ENCODE measurements at regions not wholly inside any gene's neighbourhood (a gene's known extent, or its start where the extent isn't known, plus 50 kb on each side); places are given as distances from the start of the nearest gene placed in this dataset.

GRCh38 chr18:42508683-42509296, 553.8 kb downstream of the PIK3C3 start:
- ChIA-PET CTCF (no interaction called here), POLR2A (ENCODE audit: unreplicated experiment) (no interaction called here)
- Histone ChIP-seq H3K4me2 (ENCODE audit: low read length) (no peak overlapping the region), H2AFZ (ENCODE audit: low read length) (no peak overlapping the region), H3K4me3 (ENCODE audit: low read length) (no peak overlapping the region), H3K27ac (ENCODE audit: low read length) (no peak overlapping the region), H3K9ac (ENCODE audit: low read length) (no peak overlapping the region), H3K27me3 (ENCODE audit: low read length) (no peaks in the 10 kb centered on the region), H3K79me2 (ENCODE audit: low read length) (no peaks in the 10 kb centered on the region), H4K20me1 (ENCODE audit: low read length) (no peaks in the 10 kb centered on the region), H3K36me3 (ENCODE audit: low read depth, low read length) (no peaks in the 10 kb centered on the region), H3K4me1 (ENCODE audit: insufficient read depth, low read length) (no peaks in the 10 kb centered on the region), H3K9me3 (ENCODE audit: low read length) (no peaks in the 10 kb centered on the region), H3K9me2 (replicated peaks; ENCODE audit: low read length) (no peaks in the 10 kb centered on the region), H3F3A (ENCODE audit: low read length, unreplicated experiment) (no peaks in the 10 kb centered on the region)
- DNase-seq (no peak), ATAC-seq (no peak)
- intact Hi-C loops (cut with micrococcal nuclease): no loop called here
- TF ChIP-seq EZH2phosphoT487 (IDR thresholded peaks at IDR 0.05; ENCODE audit: borderline replicate concordance, low read length): no peak
- TF ChIP-seq CTCF (conservative IDR thresholded peaks at IDR 0.05; ENCODE audit: low read depth, low read length): no peak
- no peak for TF ChIP-seq EZH2 (IDR thresholded peaks at IDR 0.05; ENCODE audit: low read length, unreplicated experiment)
- no TSS peak for BruUV-seq (replicated peaks)

DNA sequence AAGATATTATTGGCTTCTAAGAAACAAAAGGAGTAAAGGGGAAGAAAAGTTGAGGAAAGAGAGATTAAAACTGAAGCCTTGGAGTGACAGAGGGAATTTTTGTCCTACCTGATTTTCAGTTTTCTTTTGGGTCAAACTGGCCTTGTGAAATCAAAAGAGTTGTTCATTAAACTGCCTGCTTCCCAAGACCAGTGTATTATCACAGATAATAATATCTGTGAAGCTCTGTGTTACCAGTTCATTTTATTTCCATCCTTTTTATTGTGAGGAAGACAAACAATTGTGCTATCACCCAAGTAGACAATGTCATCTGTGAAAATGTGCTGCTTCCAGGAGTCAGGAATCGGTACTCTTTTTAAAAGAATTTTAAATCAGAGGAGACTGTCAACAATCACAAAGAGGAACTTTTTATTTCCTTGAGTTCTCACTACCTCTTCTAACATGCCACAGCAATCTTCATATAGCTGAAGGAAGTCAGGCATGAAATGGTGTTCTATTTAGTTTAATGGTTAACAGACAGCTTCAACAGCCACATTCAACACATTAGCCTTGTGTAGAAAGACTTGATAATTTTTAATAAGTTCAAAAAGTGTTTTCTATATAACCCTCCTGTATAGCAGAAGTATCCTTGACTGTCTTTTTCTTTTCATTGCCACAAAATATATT, 554.8 kb downstream of the PIK3C3 start:
- Histone ChIP-seq H3K4me1 (ENCODE audit: insufficient read depth, low read length) (no peaks in the 10 kb centered on the region), H3K9me3 (ENCODE audit: low read length) (no peaks in the 10 kb centered on the region), H3K4me2 (ENCODE audit: low read length) (no peak overlapping the region), H3K79me2 (ENCODE audit: low read length) (no peaks in the 10 kb centered on the region), H3K27ac (ENCODE audit: low read length) (no peak overlapping the region), H3K4me3 (ENCODE audit: low read length) (no peak overlapping the region), H2AFZ (ENCODE audit: low read length) (no peak overlapping the region), H3K36me3 (ENCODE audit: low read depth, low read length) (no peaks in the 10 kb centered on the region), H3K9ac (ENCODE audit: low read length) (no peak overlapping the region), H3K27me3 (ENCODE audit: low read length) (no peaks in the 10 kb centered on the region), H3K9me2 (replicated peaks; ENCODE audit: low read length) (no peaks in the 10 kb centered on the region), H3F3A (ENCODE audit: low read length, unreplicated experiment) (no peaks in the 10 kb centered on the region), H4K20me1 (ENCODE audit: low read length) (no peaks in the 10 kb centered on the region)
- no TSS peak for BruUV-seq (replicated peaks)
- DNase-seq (no peak), ATAC-seq (no peak)
- intact Hi-C loops (cut with micrococcal nuclease): no loop called here
- TF ChIP-seq EZH2phosphoT487 (IDR thresholded peaks at IDR 0.05; ENCODE audit: borderline replicate concordance, low read length) (no peak), EZH2 (IDR thresholded peaks at IDR 0.05; ENCODE audit: low read length, unreplicated experiment) (no peak), CTCF (conservative IDR thresholded peaks at IDR 0.05; ENCODE audit: low read depth, low read length) (no peak)
- ChIA-PET CTCF (no interaction called here), POLR2A (ENCODE audit: unreplicated experiment) (no interaction called here)

GRCh38 chr18:42510540-42510939, 555.5 kb downstream of the PIK3C3 start:
- Histone ChIP-seq H3K36me3 (ENCODE audit: low read depth, low read length) (no peaks in the 10 kb centered on the region), H3K9me2 (replicated peaks; ENCODE audit: low read length) (no peaks in the 10 kb centered on the region), H3K4me2 (ENCODE audit: low read length) (no peak overlapping the region), H3K9ac (ENCODE audit: low read length) (no peak overlapping the region), H3F3A (ENCODE audit: low read length, unreplicated experiment) (no peaks in the 10 kb centered on the region), H3K4me1 (ENCODE audit: insufficient read depth, low read length) (no peaks in the 10 kb centered on the region), H3K27me3 (ENCODE audit: low read length) (no peaks in the 10 kb centered on the region), H4K20me1 (ENCODE audit: low read length) (no peaks in the 10 kb centered on the region), H3K9me3 (ENCODE audit: low read length) (no peaks in the 10 kb centered on the region), H3K4me3 (ENCODE audit: low read length) (no peak overlapping the region), H3K79me2 (ENCODE audit: low read length) (no peaks in the 10 kb centered on the region), H3K27ac (ENCODE audit: low read length) (no peak overlapping the region), H2AFZ (ENCODE audit: low read length) (no peak overlapping the region)
- POLR2A ChIA-PET (ENCODE audit: unreplicated experiment): no interaction called here
- no TSS peak for BruUV-seq (replicated peaks)
- no peak for TF ChIP-seq EZH2 (IDR thresholded peaks at IDR 0.05; ENCODE audit: low read length, unreplicated experiment)
- TF ChIP-seq EZH2phosphoT487 (IDR thresholded peaks at IDR 0.05; ENCODE audit: borderline replicate concordance, low read length): no peak
- TF ChIP-seq CTCF (conservative IDR thresholded peaks at IDR 0.05; ENCODE audit: low read depth, low read length): no peak
- intact Hi-C loops (cut with micrococcal nuclease): no loop called here
- DNase-seq (no peak), ATAC-seq (no peak)
- CTCF ChIA-PET: no interaction called here
